Body of pancreas (tissue), 4 donors: ENCODE measurements at regions not wholly inside any gene's neighbourhood (a gene's known extent, or its start where the extent isn't known, plus 50 kb on each side); places are given as distances from the start of the nearest gene placed in this dataset.
"Not testable (repeated sequence)": the region's sequence is repeated elsewhere in the genome, so short reads cannot be mapped to it uniquely, and the experiment has no call there.

Experiments
- ATAC-seq: fragments of 150-250 bp; one replicate; pipeline ENCODE4 v1.9.1; 2016
- DNase-seq, 4 donors: peaks; one replicate each; pipeline ENCODE4 v3.0.0-alpha.2; 2019
- H3K27ac ChIP-seq, 4 donors: fragments of 200-600 bp; sonication (generic); 1 replicate in 3 of 4; 2 replicates in 1 of 4; pipeline versions ENCODE4 v1.5.1 to v1.6.1; 2016 to 2019; ENCODE audit warnings: mild to moderate bottlenecking in 1 of 4, mixed read lengths in 1 of 4, moderate library complexity in 1 of 4
- H3K27me3 ChIP-seq, 2 donors: fragments of 200-600 bp; sonication (generic); one replicate each; pipeline ENCODE4 v1.6.0; 2016; ENCODE audit warnings: mild to moderate bottlenecking in 1 of 2
- H3K36me3 ChIP-seq, 2 donors: fragments of 200-600 bp; sonication (generic); replicated peaks in 1 of 2; 2 replicates each; pipeline ENCODE4 v1.5.1; 2016; ENCODE audit warnings: low read depth in 2 of 2; ENCODE audit not compliant: insufficient read depth in 1 of 2
- H3K4me1 ChIP-seq: fragments of 200-600 bp; sonication (generic); one replicate; pipeline ENCODE4 v1.6.0; 2016
- H3K4me3 ChIP-seq, 2 donors: fragments of 200-600 bp; sonication (generic); 1 replicate in 1 of 2; 2 replicates in 1 of 2; pipeline ENCODE4 v1.5.1; 2016 to 2019
- H3K9me3 ChIP-seq, 3 donors: fragments of 200-600 bp; sonication (generic); 1 replicate in 2 of 3; 2 replicates in 1 of 3; pipeline ENCODE4 v1.5.1; 2016
- POLR2A ChIP-seq, 3 donors: fragments of 450-650 bp; IDR thresholded peaks; one replicate each; pipeline ENCODE4 v1.6.1; 2016; ENCODE audit warnings: antibody characterized with exemption in 3 of 3, mild to moderate bottlenecking in 2 of 3
- WGBS, 2 donors: methylation state at CpG; one replicate each; pipeline ENCODE4 v1.1.5; 2017; 5-methylcytosine and 5-hydroxymethylcytosine counted together
- intact Hi-C: fragments of 100-400 bp; cut with DNase I; formaldehyde crosslinking; loops from one replicate; pipeline ENCODE4 v1.15.1; 2023
- TF ChIP-seq, protein P1 (sequence below), 7 experiments: fragments of 450-650 bp in 4 of 7; fragments of 200-600 bp in 3 of 7; sonication (generic) in 3 of 7; IDR thresholded peaks; one replicate each; pipeline ENCODE4 v1.5.1; 2016 to 2019; ENCODE audit warnings: antibody characterized with exemption in 7 of 7

DNA sequence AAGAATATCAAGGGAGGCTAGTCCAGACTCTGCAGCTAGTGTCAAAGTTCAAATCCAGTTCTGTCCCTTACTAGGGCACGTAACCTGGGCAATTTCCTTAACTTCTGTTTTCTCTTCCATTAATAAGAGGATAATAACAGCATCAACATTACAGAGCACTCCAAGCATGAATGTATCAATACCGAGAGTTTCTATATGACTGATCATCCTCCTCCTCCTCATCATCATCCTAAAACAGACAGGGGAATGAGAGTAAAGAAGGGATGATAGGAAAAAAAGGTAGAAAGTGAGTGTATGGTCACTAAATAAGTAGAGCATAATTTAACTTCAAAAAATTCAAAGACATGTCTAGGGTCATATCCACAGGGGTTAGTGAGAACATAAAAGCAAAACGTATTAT lies 171.4 kb downstream of the NDUFA12 start:
- DNase-seq, result no peak
- intact Hi-C loops, result no loop called here
- H3K9me3 ChIP-seq, result no peaks in the 10 kb centered on the region
- TF ChIP-seq, protein P1, sequence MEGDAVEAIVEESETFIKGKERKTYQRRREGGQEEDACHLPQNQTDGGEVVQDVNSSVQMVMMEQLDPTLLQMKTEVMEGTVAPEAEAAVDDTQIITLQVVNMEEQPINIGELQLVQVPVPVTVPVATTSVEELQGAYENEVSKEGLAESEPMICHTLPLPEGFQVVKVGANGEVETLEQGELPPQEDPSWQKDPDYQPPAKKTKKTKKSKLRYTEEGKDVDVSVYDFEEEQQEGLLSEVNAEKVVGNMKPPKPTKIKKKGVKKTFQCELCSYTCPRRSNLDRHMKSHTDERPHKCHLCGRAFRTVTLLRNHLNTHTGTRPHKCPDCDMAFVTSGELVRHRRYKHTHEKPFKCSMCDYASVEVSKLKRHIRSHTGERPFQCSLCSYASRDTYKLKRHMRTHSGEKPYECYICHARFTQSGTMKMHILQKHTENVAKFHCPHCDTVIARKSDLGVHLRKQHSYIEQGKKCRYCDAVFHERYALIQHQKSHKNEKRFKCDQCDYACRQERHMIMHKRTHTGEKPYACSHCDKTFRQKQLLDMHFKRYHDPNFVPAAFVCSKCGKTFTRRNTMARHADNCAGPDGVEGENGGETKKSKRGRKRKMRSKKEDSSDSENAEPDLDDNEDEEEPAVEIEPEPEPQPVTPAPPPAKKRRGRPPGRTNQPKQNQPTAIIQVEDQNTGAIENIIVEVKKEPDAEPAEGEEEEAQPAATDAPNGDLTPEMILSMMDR (IDR thresholded peaks at IDR 0.05), result no peak
- 75 to 77% methylated on average over 3 of the region's 3 CpGs for WGBS, 2 donors
- no peak overlapping the region for H3K4me3 ChIP-seq
- H3K27me3 ChIP-seq, result no peaks in the 10 kb centered on the region
- no peaks in the 10 kb centered on the region for H3K4me1 ChIP-seq
- no peak overlapping the region for H3K27ac ChIP-seq
- no peaks in the 10 kb centered on the region for H3K36me3 ChIP-seq
- no peak for ATAC-seq

GRCh38 chr12:94831081-94831751 lies 172.3 kb downstream of the NDUFA12 start:
- H3K4me1 ChIP-seq, result no peaks in the 10 kb centered on the region
- ATAC-seq (no peak), DNase-seq (peak in 1 of 4 donors; percentile 21)
- no peaks in the 10 kb centered on the region for H3K9me3 ChIP-seq
- no peak for TF ChIP-seq POLR2A (IDR thresholded peaks at IDR 0.05)
- TF ChIP-seq, protein P1 (IDR thresholded peaks at IDR 0.05), result no peak
- no peaks in the 10 kb centered on the region for H3K27me3 ChIP-seq
- 42 to 55% methylated on average over 6 to 9 of the region's 9 CpGs for WGBS, 2 donors
- H3K4me3 ChIP-seq, result no peak overlapping the region
- intact Hi-C loops, result no loop called here
- H3K27ac ChIP-seq, result no peak overlapping the region
- no peaks in the 10 kb centered on the region for H3K36me3 ChIP-seq

DNA sequence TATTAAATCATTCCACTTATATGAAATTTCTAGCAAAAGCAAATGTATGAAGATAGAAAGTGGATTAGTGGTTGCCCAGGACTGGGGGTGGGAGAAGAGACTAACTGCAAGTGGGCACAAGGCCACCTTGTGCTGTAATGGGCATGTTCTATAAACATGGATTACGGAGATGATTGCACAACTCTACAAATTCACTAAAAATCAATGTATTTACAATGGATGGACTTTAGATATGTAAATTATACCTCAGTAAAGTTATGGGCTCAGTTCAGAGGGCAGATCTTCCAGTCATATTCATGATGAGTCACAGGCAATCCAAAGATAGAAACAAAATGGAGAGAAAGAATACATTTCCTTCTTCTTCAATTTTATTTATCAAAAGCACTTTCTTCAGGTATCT lies 173.9 kb downstream of the NDUFA12 start:
- ATAC-seq (no peak), DNase-seq (no peak)
- Histone ChIP-seq H3K9me3 (no peaks in the 10 kb centered on the region), H3K27ac (no peak overlapping the region), H3K27me3 (no peaks in the 10 kb centered on the region), H3K36me3 (no peaks in the 10 kb centered on the region), H3K4me3 (no peak overlapping the region), H3K4me1 (no peaks in the 10 kb centered on the region)
- TF ChIP-seq, protein P1 (IDR thresholded peaks at IDR 0.05), result no peak
- TF ChIP-seq POLR2A (IDR thresholded peaks at IDR 0.05), result no peak
- 28 to 37% methylated on average over 1 of the region's 1 CpG for WGBS, 2 donors
- intact Hi-C loops, result no loop called here

GRCh38 chr12:94819011-94819410 lies 168.7 kb upstream of the TMCC3 start:
- Histone ChIP-seq H3K4me1 (no peaks in the 10 kb centered on the region), H3K27me3 (no peaks in the 10 kb centered on the region), H3K27ac (no peak overlapping the region), H3K9me3 (no peaks in the 10 kb centered on the region), H3K36me3 (no peaks in the 10 kb centered on the region), H3K4me3 (no peak overlapping the region)
- 73 to 84% methylated on average over 5 of the region's 5 CpGs for WGBS, 2 donors
- DNase-seq (no peak), ATAC-seq (no peak)
- intact Hi-C loops, result no loop called here
- TF ChIP-seq, protein P1 (IDR thresholded peaks at IDR 0.05), result no peak
- TF ChIP-seq POLR2A (IDR thresholded peaks at IDR 0.05), result no peak

GRCh38 chr12:94817695-94818075 lies 167.3 kb upstream of the TMCC3 start:
- H3K27ac ChIP-seq, result no peak overlapping the region
- intact Hi-C loops, result no loop called here
- H3K4me3 ChIP-seq, result no peak overlapping the region
- H3K27me3 ChIP-seq, result no peaks in the 10 kb centered on the region
- no peaks in the 10 kb centered on the region for H3K36me3 ChIP-seq
- DNase-seq (no peak), ATAC-seq (no peak)
- WGBS, 2 donors, result 61 to 67% methylated on average over 1 of the region's 1 CpG
- no peaks in the 10 kb centered on the region for H3K4me1 ChIP-seq
- H3K9me3 ChIP-seq, result peaks cover 0 to 3% (median 0%) of the 10 kb centered on the region in 3 donors
- TF ChIP-seq, protein P1 (IDR thresholded peaks at IDR 0.05), result no peak

DNA sequence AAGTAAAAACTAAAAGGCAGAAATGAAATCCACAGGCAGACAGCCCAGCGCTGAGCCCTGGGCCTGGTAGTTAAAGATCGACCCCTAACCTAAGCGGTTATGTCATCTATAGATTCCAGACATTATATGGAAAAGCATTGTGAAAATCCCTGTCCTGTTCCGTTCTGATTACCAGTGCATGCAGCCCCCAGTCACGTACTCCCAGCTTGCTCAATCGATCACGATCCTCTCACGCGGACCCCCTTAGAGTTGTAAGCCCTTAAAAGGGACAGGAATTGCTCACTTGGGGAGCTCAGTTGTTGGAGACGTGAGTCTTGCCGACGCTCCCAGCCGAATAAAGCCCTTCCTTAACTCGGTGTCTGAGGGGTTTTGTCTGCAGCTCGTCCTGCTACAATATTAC lies 166.8 kb upstream of the TMCC3 start:
- 75 to 76% methylated on average over 15 of the region's 15 CpGs for WGBS, 2 donors
- H3K36me3 ChIP-seq, DNase-seq, intact Hi-C loops, H3K27me3 ChIP-seq, H3K9me3 ChIP-seq, H3K4me3 ChIP-seq, ATAC-seq, H3K27ac ChIP-seq, H3K4me1 ChIP-seq: not testable (repeated sequence)

DNA sequence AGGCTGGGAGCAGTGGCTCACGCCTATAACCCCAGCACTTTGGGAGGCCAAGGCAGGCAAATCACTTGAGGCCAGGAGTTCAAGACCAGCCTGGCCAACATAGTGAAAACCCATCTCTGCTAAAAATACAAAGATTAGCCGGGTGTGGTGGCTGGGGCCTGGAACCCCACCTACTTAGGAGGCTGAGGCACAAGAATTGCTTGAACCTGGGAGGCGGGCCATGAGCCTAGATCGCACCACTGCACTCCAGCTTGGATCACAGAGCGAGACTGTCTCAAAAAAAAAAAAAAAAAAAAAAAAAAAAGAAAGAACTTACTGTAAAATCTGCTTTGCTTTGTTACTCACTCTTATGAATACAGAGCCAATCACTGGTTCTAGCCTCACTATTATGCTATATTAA lies 166.4 kb upstream of the TMCC3 start:
- ATAC-seq, intact Hi-C loops, H3K27me3 ChIP-seq, H3K27ac ChIP-seq, H3K4me3 ChIP-seq, H3K9me3 ChIP-seq, H3K4me1 ChIP-seq, DNase-seq, H3K36me3 ChIP-seq: not testable (repeated sequence)
- 70 to 75% methylated on average over 5 of the region's 5 CpGs for WGBS, 2 donors
